ENCODE measurements at regions not wholly inside any gene's neighbourhood (a gene's known extent, or its start where the extent isn't known, plus 50 kb on each side); places are given as distances from the start of the nearest gene placed in this dataset.

DNA sequence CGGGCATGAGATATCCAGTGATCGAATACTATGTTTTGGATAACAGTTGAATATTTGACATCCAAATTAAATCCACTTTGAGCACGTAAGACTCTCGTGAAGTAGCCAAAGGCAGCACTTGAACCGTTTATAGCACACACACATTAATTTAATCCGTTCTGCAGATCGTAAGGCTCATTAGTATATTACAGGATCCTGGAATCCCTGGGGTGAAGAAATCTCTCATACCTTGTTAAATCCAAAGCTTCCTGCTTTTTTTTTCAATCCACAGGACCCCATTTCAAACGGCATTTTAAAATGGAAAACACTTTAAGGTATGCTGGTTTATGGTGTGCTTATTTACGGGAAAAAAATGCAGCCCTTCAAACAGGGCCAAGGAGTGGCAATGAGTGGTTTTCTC, 158.4 kb upstream of the ADARB2 start:
- TF ChIP-seq POLR2A (IDR thresholded peaks at IDR 0.05) (no peak), POLR2AphosphoS5 (IDR thresholded peaks at IDR 0.05; ENCODE audit: insufficient read depth in 1 of 2, low read depth in 1 of 2) (no peak)
- TF ChIP-seq, protein P1, sequence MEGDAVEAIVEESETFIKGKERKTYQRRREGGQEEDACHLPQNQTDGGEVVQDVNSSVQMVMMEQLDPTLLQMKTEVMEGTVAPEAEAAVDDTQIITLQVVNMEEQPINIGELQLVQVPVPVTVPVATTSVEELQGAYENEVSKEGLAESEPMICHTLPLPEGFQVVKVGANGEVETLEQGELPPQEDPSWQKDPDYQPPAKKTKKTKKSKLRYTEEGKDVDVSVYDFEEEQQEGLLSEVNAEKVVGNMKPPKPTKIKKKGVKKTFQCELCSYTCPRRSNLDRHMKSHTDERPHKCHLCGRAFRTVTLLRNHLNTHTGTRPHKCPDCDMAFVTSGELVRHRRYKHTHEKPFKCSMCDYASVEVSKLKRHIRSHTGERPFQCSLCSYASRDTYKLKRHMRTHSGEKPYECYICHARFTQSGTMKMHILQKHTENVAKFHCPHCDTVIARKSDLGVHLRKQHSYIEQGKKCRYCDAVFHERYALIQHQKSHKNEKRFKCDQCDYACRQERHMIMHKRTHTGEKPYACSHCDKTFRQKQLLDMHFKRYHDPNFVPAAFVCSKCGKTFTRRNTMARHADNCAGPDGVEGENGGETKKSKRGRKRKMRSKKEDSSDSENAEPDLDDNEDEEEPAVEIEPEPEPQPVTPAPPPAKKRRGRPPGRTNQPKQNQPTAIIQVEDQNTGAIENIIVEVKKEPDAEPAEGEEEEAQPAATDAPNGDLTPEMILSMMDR (IDR thresholded peaks at IDR 0.05): no peak
- no peaks in the 10 kb centered on the region for H3K36me3 ChIP-seq
- intact Hi-C loops (cut with DNase I): no loop called here
- no peak overlapping the region for H3K27ac ChIP-seq
- no peaks in the 10 kb centered on the region for H3K9me3 ChIP-seq
- no peak overlapping the region for H3K4me3 ChIP-seq
- no peaks in the 10 kb centered on the region for H3K4me1 ChIP-seq
- H3K27me3 ChIP-seq: no peaks in the 10 kb centered on the region
- DNase-seq (ENCODE audit: extremely low spot score in 2 of 2): no peak

DNA sequence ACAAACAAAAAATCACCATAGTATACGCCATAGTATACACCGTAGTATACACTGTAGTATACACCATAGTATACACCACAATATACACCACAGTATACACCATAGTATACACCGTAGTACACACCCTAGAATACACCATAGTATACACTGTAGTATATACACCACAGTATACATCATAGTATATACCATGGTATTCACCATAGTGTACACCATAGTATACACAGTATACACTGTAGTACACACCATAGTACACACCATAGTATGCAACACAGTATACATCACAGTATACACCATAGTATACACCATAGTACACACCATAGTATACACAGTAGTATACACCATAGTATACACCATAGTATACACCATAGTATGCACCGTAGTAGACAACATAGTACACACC, 157.6 kb upstream of the ADARB2 start:
- no peaks in the 10 kb centered on the region for H3K9me3 ChIP-seq
- TF ChIP-seq, protein P1 (IDR thresholded peaks at IDR 0.05): no peak
- TF ChIP-seq POLR2A (IDR thresholded peaks at IDR 0.05) (no peak), POLR2AphosphoS5 (IDR thresholded peaks at IDR 0.05; ENCODE audit: insufficient read depth in 1 of 2, low read depth in 1 of 2) (no peak)
- H3K4me3 ChIP-seq: no peak overlapping the region
- no peaks in the 10 kb centered on the region for H3K4me1 ChIP-seq
- no peak for DNase-seq (ENCODE audit: extremely low spot score in 2 of 2)
- no peaks in the 10 kb centered on the region for H3K27me3 ChIP-seq
- no peaks in the 10 kb centered on the region for H3K36me3 ChIP-seq
- intact Hi-C loops (cut with DNase I): no loop called here
- no peak overlapping the region for H3K27ac ChIP-seq

DNA sequence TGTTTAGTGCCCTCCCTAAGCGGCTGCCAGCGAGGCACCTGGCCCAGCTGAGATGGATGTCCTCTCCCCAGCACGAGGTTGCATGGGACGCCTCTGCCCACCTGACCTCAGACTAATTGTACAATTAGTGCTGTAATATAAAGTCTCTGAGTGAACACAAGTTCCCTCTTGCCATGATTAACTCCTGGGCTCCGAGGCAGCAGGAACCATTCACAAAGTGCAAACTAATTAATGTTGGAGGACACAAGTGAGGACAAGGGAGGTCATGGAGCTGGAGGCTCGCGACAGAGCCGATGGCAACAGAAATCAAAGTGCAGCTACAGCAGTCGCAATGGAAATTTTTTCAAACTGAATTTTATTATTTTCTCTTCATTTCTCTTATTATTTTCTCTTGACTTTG, 156.6 kb upstream of the ADARB2 start:
- intact Hi-C loops (cut with DNase I): no loop called here
- DNase-seq (ENCODE audit: extremely low spot score in 2 of 2): no peak
- H3K4me1 ChIP-seq: no peaks in the 10 kb centered on the region
- no peak overlapping the region for H3K27ac ChIP-seq
- no peak overlapping the region for H3K4me3 ChIP-seq
- H3K36me3 ChIP-seq: no peaks in the 10 kb centered on the region
- no peak for TF ChIP-seq POLR2A (IDR thresholded peaks at IDR 0.05)
- TF ChIP-seq POLR2AphosphoS5 (IDR thresholded peaks at IDR 0.05; ENCODE audit: insufficient read depth in 1 of 2, low read depth in 1 of 2): no peak
- TF ChIP-seq, protein P1 (IDR thresholded peaks at IDR 0.05): no peak
- no peaks in the 10 kb centered on the region for H3K9me3 ChIP-seq
- no peaks in the 10 kb centered on the region for H3K27me3 ChIP-seq

DNA sequence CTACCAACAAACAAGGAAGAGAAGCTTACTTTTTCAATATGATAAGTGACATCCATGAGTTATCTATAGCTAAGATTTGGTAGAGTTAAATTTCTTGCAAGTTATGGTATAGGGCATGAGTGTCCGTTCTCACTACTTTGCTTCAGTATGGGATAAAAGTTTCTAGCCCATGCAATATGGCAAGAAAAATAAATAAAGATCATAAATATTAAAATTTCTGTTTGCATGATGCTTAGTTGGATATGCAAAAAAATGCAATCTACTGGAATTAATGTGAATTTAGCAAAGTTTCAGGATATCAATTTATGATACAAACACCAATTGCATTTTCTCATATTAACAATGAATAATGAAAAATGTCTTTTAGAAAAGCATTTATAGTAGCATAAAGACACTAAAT, 148.7 kb upstream of the ADARB2 start:
- Histone ChIP-seq H3K4me3 (no peak overlapping the region), H3K9me3 (no peaks in the 10 kb centered on the region), H3K36me3 (no peaks in the 10 kb centered on the region), H3K4me1 (no peaks in the 10 kb centered on the region), H3K27ac (no peak overlapping the region), H3K27me3 (no peaks in the 10 kb centered on the region)
- TF ChIP-seq POLR2A (IDR thresholded peaks at IDR 0.05) (no peak), POLR2AphosphoS5 (IDR thresholded peaks at IDR 0.05; ENCODE audit: insufficient read depth in 1 of 2, low read depth in 1 of 2) (no peak)
- TF ChIP-seq, protein P1 (IDR thresholded peaks at IDR 0.05): no peak
- intact Hi-C loops (cut with DNase I): no loop called here
- DNase-seq (ENCODE audit: extremely low spot score in 2 of 2): no peak

DNA sequence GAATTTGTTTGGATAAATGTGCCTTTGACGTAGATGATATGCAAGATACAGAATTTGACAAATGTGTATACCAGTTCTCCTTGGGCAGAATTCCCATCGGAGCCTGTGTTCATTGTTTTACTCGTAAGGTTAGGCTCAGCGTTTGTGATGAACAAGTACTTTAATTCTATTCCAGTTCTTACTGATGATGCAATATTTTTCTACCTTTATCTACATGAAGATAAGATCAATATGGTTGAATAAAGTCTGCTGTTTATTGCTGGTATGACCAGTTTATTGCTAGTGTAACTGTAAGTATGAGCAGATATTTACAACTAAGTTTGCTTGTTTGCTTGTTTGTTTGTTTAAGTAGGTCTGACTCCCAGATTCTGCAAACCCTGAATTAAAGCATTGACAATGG, 145.4 kb upstream of the ADARB2 start:
- Histone ChIP-seq H3K36me3 (no peaks in the 10 kb centered on the region), H3K27me3 (no peaks in the 10 kb centered on the region), H3K4me1 (no peaks in the 10 kb centered on the region), H3K4me3 (no peak overlapping the region), H3K9me3 (no peaks in the 10 kb centered on the region), H3K27ac (no peak overlapping the region)
- intact Hi-C loops (cut with DNase I): no loop called here
- DNase-seq (ENCODE audit: extremely low spot score in 2 of 2): no peak
- no peak for TF ChIP-seq POLR2A (IDR thresholded peaks at IDR 0.05)
- TF ChIP-seq, protein P1 (IDR thresholded peaks at IDR 0.05): no peak
- TF ChIP-seq POLR2AphosphoS5 (IDR thresholded peaks at IDR 0.05; ENCODE audit: insufficient read depth in 1 of 2, low read depth in 1 of 2): no peak
